ENCODE measurements at regions not wholly inside any gene's neighbourhood (a gene's known extent, or its start where the extent isn't known, plus 50 kb on each side); places are given as distances from the start of the nearest gene placed in this dataset.

GRCh38 chr6:145275787-145276186 lies 459.5 kb downstream of the EPM2A start:
- ATAC-seq (ENCODE audit: low FRiP score in 2 of 2) (no peak), DNase-seq (no peak)
- WGBS, 2 donors, result 95 to 97% methylated on average over 1 of the region's 1 CpG
- Histone ChIP-seq H3K4me1 (no peaks in the 10 kb centered on the region), H3K27me3 (no peaks in the 10 kb centered on the region), H3K27ac (no peak overlapping the region), H3K36me3 (no peaks in the 10 kb centered on the region), H3K4me3 (no peak overlapping the region), H3K9me3 (no peaks in the 10 kb centered on the region)
- no peak for TF ChIP-seq EP300 (IDR thresholded peaks at IDR 0.05)
- no peak for TF ChIP-seq POLR2AphosphoS5 (IDR thresholded peaks at IDR 0.05)
- no peak for TF ChIP-seq CTCF (IDR thresholded peaks at IDR 0.05)
- no peak for TF ChIP-seq POLR2A (IDR thresholded peaks at IDR 0.05)

- H3K4me1 ChIP-seq, result no peaks in the 10 kb centered on the region
- DNase-seq (no peak), ATAC-seq (ENCODE audit: low FRiP score in 2 of 2) (no peak)
- no peak overlapping the region for H3K4me3 ChIP-seq
- H3K27ac ChIP-seq, result no peak overlapping the region
- H3K9me3 ChIP-seq, result no peaks in the 10 kb centered on the region
- H3K36me3 ChIP-seq, result no peaks in the 10 kb centered on the region
- TF ChIP-seq POLR2A (IDR thresholded peaks at IDR 0.05), result no peak
- no peak for TF ChIP-seq EP300 (IDR thresholded peaks at IDR 0.05)
- TF ChIP-seq POLR2AphosphoS5 (IDR thresholded peaks at IDR 0.05), result no peak
- TF ChIP-seq CTCF (IDR thresholded peaks at IDR 0.05), result no peak
- no peaks in the 10 kb centered on the region for H3K27me3 ChIP-seq
These were observed 458.6 kb downstream of the EPM2A start for GRCh38 chr6:145276756-145277155.

GRCh38 chr6:145277358-145278086 lies 457.8 kb downstream of the EPM2A start:
- Histone ChIP-seq H3K9me3 (no peaks in the 10 kb centered on the region), H3K36me3 (no peaks in the 10 kb centered on the region), H3K4me1 (no peaks in the 10 kb centered on the region), H3K27me3 (no peaks in the 10 kb centered on the region), H3K4me3 (no peak overlapping the region), H3K27ac (no peak overlapping the region)
- ATAC-seq (ENCODE audit: low FRiP score in 2 of 2) (no peak), DNase-seq (no peak)
- WGBS, 2 donors, result 85 to 93% methylated on average over 4 of the region's 4 CpGs
- TF ChIP-seq POLR2AphosphoS5 (IDR thresholded peaks at IDR 0.05) (no peak), CTCF (IDR thresholded peaks at IDR 0.05) (no peak), EP300 (IDR thresholded peaks at IDR 0.05) (no peak), POLR2A (IDR thresholded peaks at IDR 0.05) (no peak)

- H3K4me1 ChIP-seq, result no peaks in the 10 kb centered on the region
- TF ChIP-seq POLR2AphosphoS5 (IDR thresholded peaks at IDR 0.05), result no peak
- TF ChIP-seq CTCF (IDR thresholded peaks at IDR 0.05), result no peak
- no peak for TF ChIP-seq POLR2A (IDR thresholded peaks at IDR 0.05)
- TF ChIP-seq EP300 (IDR thresholded peaks at IDR 0.05), result no peak
- H3K36me3 ChIP-seq, result no peaks in the 10 kb centered on the region
- no peak for ATAC-seq (ENCODE audit: low FRiP score in 2 of 2)
- H3K9me3 ChIP-seq, result no peaks in the 10 kb centered on the region
- no peak for DNase-seq
- WGBS, 2 donors, result 84 to 90% methylated on average over 2 of the region's 2 CpGs
- no peak overlapping the region for H3K4me3 ChIP-seq
- H3K27ac ChIP-seq, result no peak overlapping the region
- no peaks in the 10 kb centered on the region for H3K27me3 ChIP-seq
These were observed 457.0 kb downstream of the EPM2A start for GRCh38 chr6:145278163-145278807.

- DNase-seq (no peak), ATAC-seq (ENCODE audit: low FRiP score in 2 of 2) (no peak)
- no peaks in the 10 kb centered on the region for H3K4me1 ChIP-seq
- 96 to 97% methylated on average over 1 of the region's 1 CpG for WGBS, 2 donors
- no peaks in the 10 kb centered on the region for H3K27me3 ChIP-seq
- H3K36me3 ChIP-seq, result no peaks in the 10 kb centered on the region
- no peak for TF ChIP-seq POLR2A (IDR thresholded peaks at IDR 0.05)
- no peak for TF ChIP-seq POLR2AphosphoS5 (IDR thresholded peaks at IDR 0.05)
- no peak for TF ChIP-seq EP300 (IDR thresholded peaks at IDR 0.05)
- no peak for TF ChIP-seq CTCF (IDR thresholded peaks at IDR 0.05)
- no peaks in the 10 kb centered on the region for H3K9me3 ChIP-seq
- H3K27ac ChIP-seq, result no peak overlapping the region
- no peak overlapping the region for H3K4me3 ChIP-seq
These were observed 455.8 kb downstream of the EPM2A start for GRCh38 chr6:145279551-145279950.

Data from upper lobe of left lung (tissue), 6 donors.